ENCODE measurements at regions not wholly inside any gene's neighbourhood (a gene's known extent, or its start where the extent isn't known, plus 50 kb on each side); places are given as distances from the start of the nearest gene placed in this dataset.

- Histone ChIP-seq H3K4me3 (ENCODE audit: insufficient read length, low read depth) (no peak overlapping the region), H3K36me3 (ENCODE audit: insufficient read depth, insufficient read length, low read length) (no peaks in the 10 kb centered on the region), H3K9ac (ENCODE audit: insufficient read length, low read depth) (no peak overlapping the region), H3K27me3 (ENCODE audit: insufficient read depth, insufficient read length) (no peaks in the 10 kb centered on the region), H3K4me1 (ENCODE audit: insufficient read depth, insufficient read length) (no peaks in the 10 kb centered on the region), H3K9me3 (ENCODE audit: insufficient read depth, low read length) (peaks cover 20% of the 10 kb centered on the region; the same call in 1 of the 2 replicates)
- TF ChIP-seq ZNF274 (IDR thresholded peaks at IDR 0.05; ENCODE audit: low read depth, low read length) (no peak), YY1 (IDR thresholded peaks at IDR 0.05; ENCODE audit: insufficient read depth, insufficient read length) (no peak), SUZ12 (IDR thresholded peaks at IDR 0.05; ENCODE audit: extremely low read depth, insufficient read depth, insufficient read length) (no peak)
- no peak for DNase-seq (ENCODE audit: low read depth, low spot score)
Observed at GRCh38 chr16:54533856-54534490, 247.4 kb upstream of the IRX3 start.

GRCh38 chr16:54526916-54527315 lies 240.3 kb upstream of the IRX3 start:
- H3K27me3 ChIP-seq (ENCODE audit: insufficient read depth, insufficient read length) = peaks cover 2% of the 10 kb centered on the region
- H3K4me1 ChIP-seq (ENCODE audit: insufficient read depth, insufficient read length) = no peaks in the 10 kb centered on the region
- H3K36me3 ChIP-seq (ENCODE audit: insufficient read depth, insufficient read length, low read length) = no peaks in the 10 kb centered on the region
- DNase-seq (ENCODE audit: low read depth, low spot score) = no peak
- peaks cover 23% of the 10 kb centered on the region for H3K9me3 ChIP-seq (ENCODE audit: insufficient read depth, low read length)
- TF ChIP-seq ZNF274 (IDR thresholded peaks at IDR 0.05; ENCODE audit: low read depth, low read length) (no peak), YY1 (IDR thresholded peaks at IDR 0.05; ENCODE audit: insufficient read depth, insufficient read length) (no peak), SUZ12 (IDR thresholded peaks at IDR 0.05; ENCODE audit: extremely low read depth, insufficient read depth, insufficient read length) (no peak)
- H3K9ac ChIP-seq (ENCODE audit: insufficient read length, low read depth) = no peak overlapping the region
- H3K4me3 ChIP-seq (ENCODE audit: insufficient read length, low read depth) = no peak overlapping the region

- Histone ChIP-seq H3K27me3 (ENCODE audit: insufficient read depth, insufficient read length) (peaks cover 2% of the 10 kb centered on the region), H3K36me3 (ENCODE audit: insufficient read depth, insufficient read length, low read length) (no peaks in the 10 kb centered on the region), H3K9me3 (ENCODE audit: insufficient read depth, low read length) (peaks cover 19% of the 10 kb centered on the region), H3K9ac (ENCODE audit: insufficient read length, low read depth) (no peak overlapping the region), H3K4me1 (ENCODE audit: insufficient read depth, insufficient read length) (no peaks in the 10 kb centered on the region), H3K4me3 (ENCODE audit: insufficient read length, low read depth) (no peak overlapping the region)
- no peak for DNase-seq (ENCODE audit: low read depth, low spot score)
- TF ChIP-seq YY1 (IDR thresholded peaks at IDR 0.05; ENCODE audit: insufficient read depth, insufficient read length) (no peak), ZNF274 (IDR thresholded peaks at IDR 0.05; ENCODE audit: low read depth, low read length) (no peak), SUZ12 (IDR thresholded peaks at IDR 0.05; ENCODE audit: extremely low read depth, insufficient read depth, insufficient read length) (no peak)
Observed at GRCh38 chr16:54526087-54526486, 239.5 kb upstream of the IRX3 start.

- no peak for TF ChIP-seq SUZ12 (IDR thresholded peaks at IDR 0.05; ENCODE audit: extremely low read depth, insufficient read depth, insufficient read length)
- no peak for TF ChIP-seq ZNF274 (IDR thresholded peaks at IDR 0.05; ENCODE audit: low read depth, low read length)
- no peak for TF ChIP-seq YY1 (IDR thresholded peaks at IDR 0.05; ENCODE audit: insufficient read depth, insufficient read length)
- peaks cover 2% of the 10 kb centered on the region for H3K27me3 ChIP-seq (ENCODE audit: insufficient read depth, insufficient read length)
- no peak overlapping the region for H3K4me3 ChIP-seq (ENCODE audit: insufficient read length, low read depth)
- H3K9me3 ChIP-seq (ENCODE audit: insufficient read depth, low read length) = peaks cover 19% of the 10 kb centered on the region
- H3K4me1 ChIP-seq (ENCODE audit: insufficient read depth, insufficient read length) = no peaks in the 10 kb centered on the region
- DNase-seq (ENCODE audit: low read depth, low spot score) = no peak
- H3K9ac ChIP-seq (ENCODE audit: insufficient read length, low read depth) = no peak overlapping the region
- H3K36me3 ChIP-seq (ENCODE audit: insufficient read depth, insufficient read length, low read length) = no peaks in the 10 kb centered on the region
Observed at GRCh38 chr16:54525104-54525503, 238.5 kb upstream of the IRX3 start.

- H3K9me3 ChIP-seq (ENCODE audit: insufficient read depth, low read length) = peaks cover 19% of the 10 kb centered on the region
- H3K9ac ChIP-seq (ENCODE audit: insufficient read length, low read depth) = no peak overlapping the region
- H3K4me3 ChIP-seq (ENCODE audit: insufficient read length, low read depth) = no peak overlapping the region
- no peak for TF ChIP-seq SUZ12 (IDR thresholded peaks at IDR 0.05; ENCODE audit: extremely low read depth, insufficient read depth, insufficient read length)
- TF ChIP-seq YY1 (IDR thresholded peaks at IDR 0.05; ENCODE audit: insufficient read depth, insufficient read length) = no peak
- no peak for TF ChIP-seq ZNF274 (IDR thresholded peaks at IDR 0.05; ENCODE audit: low read depth, low read length)
- H3K4me1 ChIP-seq (ENCODE audit: insufficient read depth, insufficient read length) = no peaks in the 10 kb centered on the region
- H3K36me3 ChIP-seq (ENCODE audit: insufficient read depth, insufficient read length, low read length) = no peaks in the 10 kb centered on the region
- no peak for DNase-seq (ENCODE audit: low read depth, low spot score)
- no peaks in the 10 kb centered on the region for H3K27me3 ChIP-seq (ENCODE audit: insufficient read depth, insufficient read length)
Observed at GRCh38 chr16:54522584-54522983, 236.0 kb upstream of the IRX3 start.

DNA sequence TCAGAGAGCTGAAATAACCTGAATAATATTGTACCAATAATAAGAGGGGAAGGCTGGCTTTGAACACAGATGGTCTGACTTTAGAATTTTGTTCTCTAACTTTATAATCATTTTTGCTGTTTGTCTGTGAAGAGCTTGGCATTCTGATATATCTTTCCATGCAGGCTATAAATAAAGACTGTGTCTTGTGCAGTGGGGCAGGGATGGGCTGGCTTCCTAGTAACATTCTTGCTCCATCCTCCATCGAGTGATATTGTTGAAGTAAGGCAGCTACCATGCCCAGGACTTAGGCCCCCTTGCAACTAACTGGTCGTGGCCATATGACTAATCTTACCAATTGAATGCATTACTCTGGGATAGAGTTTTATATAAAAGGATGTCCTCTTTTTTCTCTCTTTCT lies 234.7 kb upstream of the IRX3 start:
- no peak overlapping the region for H3K9ac ChIP-seq (ENCODE audit: insufficient read length, low read depth)
- no peak for DNase-seq (ENCODE audit: low read depth, low spot score)

GRCh38 chr16:54519161-54519695 lies 232.6 kb upstream of the IRX3 start:
- Histone ChIP-seq H3K36me3 (ENCODE audit: insufficient read depth, insufficient read length, low read length) (no peaks in the 10 kb centered on the region), H3K27me3 (ENCODE audit: insufficient read depth, insufficient read length) (no peaks in the 10 kb centered on the region), H3K4me1 (ENCODE audit: insufficient read depth, insufficient read length) (no peaks in the 10 kb centered on the region), H3K9ac (ENCODE audit: insufficient read length, low read depth) (no peak overlapping the region), H3K9me3 (ENCODE audit: insufficient read depth, low read length) (no peaks in the 10 kb centered on the region), H3K4me3 (ENCODE audit: insufficient read length, low read depth) (no peak overlapping the region)
- no peak for DNase-seq (ENCODE audit: low read depth, low spot score)
- TF ChIP-seq ZNF274 (IDR thresholded peaks at IDR 0.05; ENCODE audit: low read depth, low read length) = no peak
- TF ChIP-seq SUZ12 (IDR thresholded peaks at IDR 0.05; ENCODE audit: extremely low read depth, insufficient read depth, insufficient read length) = no peak
- no peak for TF ChIP-seq YY1 (IDR thresholded peaks at IDR 0.05; ENCODE audit: insufficient read depth, insufficient read length)

More for the DNA sequence above, 234.7 kb upstream of the IRX3 start:
- Histone ChIP-seq H3K36me3 (ENCODE audit: insufficient read depth, insufficient read length, low read length) (no peaks in the 10 kb centered on the region), H3K9me3 (ENCODE audit: insufficient read depth, low read length) (peaks cover 15% of the 10 kb centered on the region), H3K4me3 (ENCODE audit: insufficient read length, low read depth) (no peak overlapping the region), H3K27me3 (ENCODE audit: insufficient read depth, insufficient read length) (no peaks in the 10 kb centered on the region), H3K4me1 (ENCODE audit: insufficient read depth, insufficient read length) (no peaks in the 10 kb centered on the region)
- TF ChIP-seq SUZ12 (IDR thresholded peaks at IDR 0.05; ENCODE audit: extremely low read depth, insufficient read depth, insufficient read length) (no peak), YY1 (IDR thresholded peaks at IDR 0.05; ENCODE audit: insufficient read depth, insufficient read length) (no peak), ZNF274 (IDR thresholded peaks at IDR 0.05; ENCODE audit: low read depth, low read length) (no peak)

Measured in NT2/D1 (cell line).